ENCODE measurements at regions not wholly inside any gene's neighbourhood (a gene's known extent, or its start where the extent isn't known, plus 50 kb on each side); places are given as distances from the start of the nearest gene placed in this dataset.

DNA sequence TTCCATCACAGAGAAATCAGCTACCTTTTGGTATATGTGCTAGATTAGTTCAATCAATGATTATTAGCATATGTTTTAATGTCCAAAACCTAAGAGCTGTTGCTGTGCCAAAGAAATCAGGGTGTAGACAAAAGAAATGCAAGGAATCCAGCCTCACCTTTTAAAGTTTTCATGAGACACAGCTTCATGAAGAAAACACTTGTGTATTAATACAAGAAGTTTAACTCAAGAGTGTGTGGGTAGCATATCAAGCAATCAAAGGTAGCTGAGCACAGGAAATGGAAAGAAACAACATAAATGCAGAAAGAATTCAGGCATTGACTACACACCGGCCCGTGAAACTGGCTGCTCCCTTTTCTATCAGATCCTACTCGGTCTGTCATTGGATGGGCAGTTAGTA lies 76.0 kb upstream of the CAV2 start:
- TF ChIP-seq POLR2AphosphoS5 (IDR thresholded peaks at IDR 0.05; ENCODE audit: low read depth, low read length) = no peak
- TF ChIP-seq POLR2A (IDR thresholded peaks at IDR 0.05; ENCODE audit: low read depth, low read length) = no peak
- TF ChIP-seq TAF1 (IDR thresholded peaks at IDR 0.05; ENCODE audit: borderline replicate concordance, low read depth, low read length) = no peak

Measured in GM12892 (cell line).